SK-N-SH (cell line): ENCODE measurements at regions not wholly inside any gene's neighbourhood (a gene's known extent, or its start where the extent isn't known, plus 50 kb on each side); places are given as distances from the start of the nearest gene placed in this dataset.

Experiments
- EP300 ChIP-seq, 2 experiments: IDR thresholded peaks; 2 replicates each; pipeline versions ENCODE4 v1.4.0 to v1.6.1; 2012; ENCODE audit warnings: borderline replicate concordance in 1 of 2, low read depth in 1 of 2, low read length in 1 of 2
- GABPA ChIP-seq: IDR thresholded peaks from 2 replicates; pipeline ENCODE4 v1.4.0; 2012; ENCODE audit warnings: low read depth, mild to moderate bottlenecking
- MXI1 ChIP-seq: IDR thresholded peaks from 2 replicates; pipeline ENCODE4 v1.6.1; 2012; ENCODE audit warnings: mild to moderate bottlenecking, low read depth, low read length, improper control_type of control experiment
- NFIC ChIP-seq: IDR thresholded peaks from 2 replicates; pipeline ENCODE4 v1.4.0; 2012; ENCODE audit warnings: borderline replicate concordance
- POLR2AphosphoS5 ChIP-seq: IDR thresholded peaks from 2 replicates; pipeline ENCODE4 v1.6.1; 2012; ENCODE audit warnings: low read depth, low read length
- RAD21 ChIP-seq: IDR thresholded peaks from 2 replicates; pipeline ENCODE4 v1.6.1; 2012; ENCODE audit warnings: mild to moderate bottlenecking, low read length
- RFX5 ChIP-seq: IDR thresholded peaks from 2 replicates; pipeline ENCODE4 v1.6.1; 2012; ENCODE audit warnings: mild to moderate bottlenecking, improper control_type of control experiment, low read length
- SMC3 ChIP-seq: IDR thresholded peaks from 2 replicates; pipeline ENCODE4 v1.6.1; 2012; ENCODE audit warnings: low read depth, low read length, improper control_type of control experiment
- TCF12 ChIP-seq: IDR thresholded peaks from 2 replicates; pipeline ENCODE4 v1.4.0; 2012
- TF ChIP-seq, protein P1 (sequence below): fragments of 200-600 bp; sonication (generic); IDR thresholded peaks from 2 replicates; pipeline ENCODE4 v1.6.1; 2017; ENCODE audit warnings: antibody characterized with exemption, mild to moderate bottlenecking, moderate library complexity
- TF ChIP-seq, protein P2 (sequence below): fragments of 150-350 bp; IDR thresholded peaks from 2 replicates; pipeline ENCODE4 v1.6.1; 2016; ENCODE audit warnings: mild to moderate bottlenecking, low read depth, low read length
- TF ChIP-seq, protein P3 (sequence below): fragments of 150-350 bp; IDR thresholded peaks from 2 replicates; pipeline ENCODE4 v1.6.1; 2017; ENCODE audit warnings: antibody characterized with exemption, low read length, low read depth, borderline replicate concordance
- TF ChIP-seq, protein P4 (sequence below): IDR thresholded peaks from 2 replicates; pipeline ENCODE4 v1.4.0; 2012; ENCODE audit warnings: low read depth

DNA sequence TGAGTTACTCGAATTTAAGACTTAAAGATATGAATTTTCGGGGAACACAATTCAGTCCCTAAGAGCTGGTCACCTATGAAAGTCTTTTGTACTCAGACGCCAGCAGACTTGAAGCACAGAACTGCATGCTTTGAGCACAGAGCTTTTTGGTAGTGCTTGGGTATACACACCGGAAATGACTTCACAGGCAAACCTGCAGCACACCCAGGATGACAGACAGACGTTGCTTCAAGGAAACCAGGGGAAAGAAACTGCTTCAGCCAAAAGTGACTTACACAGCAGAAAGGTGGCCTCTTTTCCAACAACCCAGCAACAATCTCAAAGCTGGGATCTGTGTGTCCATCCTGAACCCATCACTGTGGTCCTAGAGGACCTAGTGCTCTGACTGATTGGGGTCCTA lies 975.1 kb downstream of the AACS start:
- no peak for TF ChIP-seq RFX5
- TF ChIP-seq, protein P1, sequence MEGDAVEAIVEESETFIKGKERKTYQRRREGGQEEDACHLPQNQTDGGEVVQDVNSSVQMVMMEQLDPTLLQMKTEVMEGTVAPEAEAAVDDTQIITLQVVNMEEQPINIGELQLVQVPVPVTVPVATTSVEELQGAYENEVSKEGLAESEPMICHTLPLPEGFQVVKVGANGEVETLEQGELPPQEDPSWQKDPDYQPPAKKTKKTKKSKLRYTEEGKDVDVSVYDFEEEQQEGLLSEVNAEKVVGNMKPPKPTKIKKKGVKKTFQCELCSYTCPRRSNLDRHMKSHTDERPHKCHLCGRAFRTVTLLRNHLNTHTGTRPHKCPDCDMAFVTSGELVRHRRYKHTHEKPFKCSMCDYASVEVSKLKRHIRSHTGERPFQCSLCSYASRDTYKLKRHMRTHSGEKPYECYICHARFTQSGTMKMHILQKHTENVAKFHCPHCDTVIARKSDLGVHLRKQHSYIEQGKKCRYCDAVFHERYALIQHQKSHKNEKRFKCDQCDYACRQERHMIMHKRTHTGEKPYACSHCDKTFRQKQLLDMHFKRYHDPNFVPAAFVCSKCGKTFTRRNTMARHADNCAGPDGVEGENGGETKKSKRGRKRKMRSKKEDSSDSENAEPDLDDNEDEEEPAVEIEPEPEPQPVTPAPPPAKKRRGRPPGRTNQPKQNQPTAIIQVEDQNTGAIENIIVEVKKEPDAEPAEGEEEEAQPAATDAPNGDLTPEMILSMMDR: no peak
- no peak for TF ChIP-seq RAD21
- TF ChIP-seq, protein P2, sequence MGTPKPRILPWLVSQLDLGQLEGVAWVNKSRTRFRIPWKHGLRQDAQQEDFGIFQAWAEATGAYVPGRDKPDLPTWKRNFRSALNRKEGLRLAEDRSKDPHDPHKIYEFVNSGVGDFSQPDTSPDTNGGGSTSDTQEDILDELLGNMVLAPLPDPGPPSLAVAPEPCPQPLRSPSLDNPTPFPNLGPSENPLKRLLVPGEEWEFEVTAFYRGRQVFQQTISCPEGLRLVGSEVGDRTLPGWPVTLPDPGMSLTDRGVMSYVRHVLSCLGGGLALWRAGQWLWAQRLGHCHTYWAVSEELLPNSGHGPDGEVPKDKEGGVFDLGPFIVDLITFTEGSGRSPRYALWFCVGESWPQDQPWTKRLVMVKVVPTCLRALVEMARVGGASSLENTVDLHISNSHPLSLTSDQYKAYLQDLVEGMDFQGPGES: no peak
- TF ChIP-seq, protein P3, sequence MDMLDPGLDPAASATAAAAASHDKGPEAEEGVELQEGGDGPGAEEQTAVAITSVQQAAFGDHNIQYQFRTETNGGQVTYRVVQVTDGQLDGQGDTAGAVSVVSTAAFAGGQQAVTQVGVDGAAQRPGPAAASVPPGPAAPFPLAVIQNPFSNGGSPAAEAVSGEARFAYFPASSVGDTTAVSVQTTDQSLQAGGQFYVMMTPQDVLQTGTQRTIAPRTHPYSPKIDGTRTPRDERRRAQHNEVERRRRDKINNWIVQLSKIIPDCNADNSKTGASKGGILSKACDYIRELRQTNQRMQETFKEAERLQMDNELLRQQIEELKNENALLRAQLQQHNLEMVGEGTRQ: no peak
- no peak for TF ChIP-seq EP300 (IDR thresholded peaks at IDR 0.05; ENCODE audit: borderline replicate concordance in 1 of 2, low read depth in 1 of 2, low read length in 1 of 2)
- TF ChIP-seq, protein P4, sequence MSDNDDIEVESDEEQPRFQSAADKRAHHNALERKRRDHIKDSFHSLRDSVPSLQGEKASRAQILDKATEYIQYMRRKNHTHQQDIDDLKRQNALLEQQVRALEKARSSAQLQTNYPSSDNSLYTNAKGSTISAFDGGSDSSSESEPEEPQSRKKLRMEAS: no peak
- TF ChIP-seq TCF12: no peak
- TF ChIP-seq GABPA: no peak
- no peak for TF ChIP-seq MXI1
- TF ChIP-seq SMC3: no peak
- no peak for TF ChIP-seq POLR2AphosphoS5
- no peak for TF ChIP-seq NFIC
